HPDE6-E6E7 (cell line): ENCODE measurements at regions not wholly inside any gene's neighbourhood (a gene's known extent, or its start where the extent isn't known, plus 50 kb on each side); places are given as distances from the start of the nearest gene placed in this dataset.

Experiments used
- DNase-seq: peaks from one replicate; pipeline ENCODE4 v3.0.0; 2011; ENCODE audit warnings: missing footprints; ENCODE audit errors: extremely low spot score

GRCh38 chr6:132100388-132100990 is 149.3 kb upstream of the CCN2 start:
- DNase-seq = no peak

DNA sequence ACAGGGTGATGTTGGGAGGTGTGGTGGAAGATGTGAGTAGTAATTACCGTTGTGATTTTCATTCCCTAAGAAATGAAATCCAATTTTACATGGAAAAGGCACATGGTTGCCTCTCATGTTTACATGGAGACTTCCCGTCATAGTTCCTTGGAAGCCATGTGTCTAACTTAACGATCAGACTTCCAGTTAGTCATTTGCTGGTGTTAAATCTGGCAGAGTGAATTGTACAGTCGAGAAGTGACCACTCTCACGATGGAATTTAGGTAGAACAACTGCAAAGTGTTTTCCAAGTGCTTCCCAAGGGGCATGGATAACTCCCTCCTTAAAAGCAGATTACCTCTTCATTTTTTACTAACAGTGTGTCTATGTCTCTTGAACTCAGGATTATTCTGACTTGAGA is 145.8 kb upstream of the CCN2 start:
- DNase-seq = no peak

- DNase-seq = no peak
Observed at GRCh38 chr6:132096245-132096644, 145.1 kb upstream of the CCN2 start.

- DNase-seq = no peak
Observed at GRCh38 chr6:132089173-132089572, 138.0 kb upstream of the CCN2 start.

- no peak for DNase-seq
Observed at GRCh38 chr6:132088150-132088549, 137.0 kb upstream of the CCN2 start.

GRCh38 chr6:132087391-132087790 is 136.2 kb upstream of the CCN2 start:
- no peak for DNase-seq

GRCh38 chr6:132085731-132086130 is 134.6 kb upstream of the CCN2 start:
- DNase-seq = no peak

GRCh38 chr6:132084811-132085509 is 133.8 kb upstream of the CCN2 start:
- no peak for DNase-seq

- no peak for DNase-seq
Observed at GRCh38 chr6:132082421-132082820, 131.2 kb upstream of the CCN2 start.

GRCh38 chr6:132081338-132081737 is 130.2 kb upstream of the CCN2 start:
- no peak for DNase-seq

DNA sequence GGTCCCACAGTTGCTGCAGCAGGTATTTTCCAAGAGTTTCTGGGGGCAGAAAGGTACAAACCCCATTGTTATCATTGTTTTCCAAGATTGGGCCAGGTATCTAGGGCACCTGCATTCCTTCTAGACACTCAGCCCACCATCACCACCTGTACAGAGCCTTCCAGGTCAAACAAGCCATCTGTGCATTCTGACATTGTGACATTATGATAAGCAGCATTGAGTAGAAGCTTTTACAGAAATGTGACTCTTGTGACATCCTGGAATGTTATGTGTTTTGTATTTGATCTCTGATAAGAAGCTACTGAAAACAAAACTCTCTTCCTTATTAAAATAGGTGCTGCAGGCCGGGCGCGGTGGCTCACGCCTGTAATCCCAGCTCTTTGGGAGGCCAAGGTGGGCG is 128.1 kb upstream of the CCN2 start:
- no peak for DNase-seq

GRCh38 chr6:132076452-132076851 is 125.3 kb upstream of the CCN2 start:
- DNase-seq = no peak

GRCh38 chr6:132072831-132073230 is 121.7 kb upstream of the CCN2 start:
- no peak for DNase-seq

DNA sequence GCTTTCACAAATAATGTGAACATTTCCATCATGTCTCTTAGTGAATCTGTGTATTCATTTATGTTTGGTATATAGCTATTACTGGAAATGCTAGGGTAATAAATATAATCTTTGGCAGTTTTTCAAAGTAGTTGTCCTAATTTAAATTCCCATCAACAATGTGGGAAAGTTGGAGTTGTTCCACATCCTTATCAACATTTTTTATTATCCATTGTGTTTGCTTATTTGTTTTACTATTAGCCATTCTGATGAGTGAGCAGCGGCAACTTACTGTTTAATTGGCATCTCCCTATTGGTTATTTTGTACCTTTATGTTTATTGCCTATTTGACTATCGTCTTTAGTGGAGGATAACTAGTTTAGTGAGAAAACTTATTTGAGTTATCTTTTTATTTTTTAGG is 121.1 kb upstream of the CCN2 start:
- no peak for DNase-seq

DNA sequence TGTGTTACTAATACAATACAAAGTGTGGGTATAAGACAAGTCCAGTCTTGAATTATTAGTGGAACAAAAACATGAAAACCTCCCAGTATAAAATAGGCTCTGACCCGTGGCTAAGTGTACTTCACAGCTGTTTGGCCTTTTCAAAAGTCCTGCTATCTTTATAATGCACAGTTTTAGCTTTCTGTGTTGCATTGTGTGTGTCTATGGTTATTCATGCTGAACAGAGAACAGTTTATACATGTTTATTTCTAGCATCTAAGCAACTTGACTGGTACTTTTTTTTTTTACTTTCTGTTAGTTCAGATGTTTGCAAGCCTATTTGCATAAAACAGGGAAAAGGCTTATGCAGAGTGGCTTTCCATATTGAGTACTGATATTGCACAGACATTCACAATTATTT is 119.2 kb upstream of the CCN2 start:
- DNase-seq = no peak

DNA sequence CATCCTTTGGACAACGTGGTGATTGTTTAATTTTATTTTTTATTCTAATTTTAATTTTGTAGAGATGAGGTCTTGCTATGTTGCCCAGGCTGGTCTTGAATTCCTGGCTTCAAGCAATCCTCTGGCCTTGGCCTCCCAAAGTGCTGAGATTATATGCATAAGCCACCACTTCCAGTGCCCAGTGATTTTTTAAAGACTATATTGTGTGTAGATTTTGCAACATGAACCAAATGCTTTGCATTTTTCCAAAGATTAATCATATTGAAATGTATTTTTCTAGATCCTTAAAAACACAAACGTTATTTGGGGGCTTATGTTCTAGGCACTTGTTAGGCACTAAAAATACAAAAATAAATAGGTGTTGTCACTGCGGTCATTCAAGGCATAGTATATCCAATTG is 117.6 kb upstream of the CCN2 start:
- no peak for DNase-seq

DNA sequence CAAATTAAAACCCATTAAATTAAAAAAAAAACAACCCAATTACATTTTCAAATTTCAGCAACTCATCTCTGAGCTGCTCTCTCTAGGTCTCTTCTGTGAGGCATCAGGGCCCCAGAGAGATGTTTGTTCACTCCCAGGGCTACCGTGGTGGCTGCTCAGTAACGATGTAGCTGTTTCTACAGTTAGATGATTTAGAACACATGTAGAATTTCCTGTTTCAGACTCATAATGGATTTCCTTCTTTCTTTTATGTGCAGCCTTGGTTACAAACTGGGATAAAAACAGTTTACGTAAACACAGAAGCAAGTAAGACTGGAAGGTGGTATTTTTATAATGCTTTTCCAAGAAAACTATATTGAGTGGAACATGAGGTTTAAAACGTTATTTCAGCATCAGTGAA is 116.1 kb upstream of the CCN2 start:
- DNase-seq = no peak

- DNase-seq = peak; percentile 42
Observed at GRCh38 chr6:132065556-132065955, 114.4 kb upstream of the CCN2 start.

- peak; percentile 64 for DNase-seq
Observed at GRCh38 chr6:132063738-132064137, 112.6 kb upstream of the CCN2 start.

DNA sequence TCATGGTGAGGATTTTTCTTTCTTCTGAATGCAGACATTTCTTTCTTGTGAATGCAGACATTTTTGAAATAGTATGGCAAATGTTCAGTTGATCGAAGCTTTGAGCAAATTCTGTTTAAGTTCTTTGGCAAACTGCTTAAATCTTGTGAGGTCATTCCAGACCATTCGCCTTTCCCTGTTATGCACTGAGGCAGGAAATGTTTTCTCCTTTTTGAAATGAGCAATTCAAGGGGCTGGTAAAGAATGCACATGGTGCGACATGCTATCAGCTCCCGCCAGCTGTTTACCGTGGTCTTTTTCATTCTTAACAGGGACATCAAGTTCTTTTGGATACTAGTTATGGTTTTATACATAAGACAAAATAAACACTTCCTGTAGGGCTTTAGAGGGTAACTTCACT is 112.0 kb upstream of the CCN2 start:
- DNase-seq = no peak

DNA sequence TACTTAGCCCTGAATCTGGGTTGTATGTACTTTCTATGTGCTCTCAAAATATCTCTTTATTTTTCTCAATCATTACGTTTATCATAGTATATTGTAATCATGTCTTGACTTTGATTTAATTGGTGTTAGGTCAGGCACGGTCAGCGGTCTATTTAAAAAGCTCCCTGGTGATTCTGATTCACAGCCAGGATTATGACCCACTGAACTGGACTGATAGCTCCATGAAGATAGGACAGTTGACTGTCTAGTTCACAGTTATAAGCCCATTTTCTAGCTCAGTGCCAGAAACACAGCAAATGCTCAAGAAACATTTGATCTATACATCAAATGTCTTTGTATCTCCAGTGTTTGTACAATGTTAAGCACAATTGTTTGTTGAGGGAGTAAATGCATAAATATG is 111.5 kb upstream of the CCN2 start:
- DNase-seq = no peak

DNA sequence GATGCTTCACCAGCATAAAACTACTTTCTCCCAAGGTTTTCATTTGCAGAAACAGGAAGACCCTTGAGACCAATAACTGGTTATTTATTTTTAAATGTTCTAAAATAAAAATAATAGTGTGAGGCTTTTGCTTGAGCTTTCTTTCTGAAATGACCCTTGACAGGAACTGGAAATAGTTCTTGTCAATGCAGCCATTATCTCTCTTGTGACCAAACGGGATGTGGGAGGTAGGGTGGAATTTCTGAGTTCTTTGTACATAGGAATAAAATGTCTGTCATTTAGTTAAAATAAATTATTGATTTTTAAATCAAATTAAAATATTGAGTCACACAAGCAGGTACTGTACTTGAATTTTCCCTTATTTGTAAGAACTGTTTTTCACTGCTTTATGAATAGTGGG is 110.2 kb upstream of the CCN2 start:
- DNase-seq = no peak

- DNase-seq = no peak
Observed at GRCh38 chr6:132060591-132060990, 109.4 kb upstream of the CCN2 start.

DNA sequence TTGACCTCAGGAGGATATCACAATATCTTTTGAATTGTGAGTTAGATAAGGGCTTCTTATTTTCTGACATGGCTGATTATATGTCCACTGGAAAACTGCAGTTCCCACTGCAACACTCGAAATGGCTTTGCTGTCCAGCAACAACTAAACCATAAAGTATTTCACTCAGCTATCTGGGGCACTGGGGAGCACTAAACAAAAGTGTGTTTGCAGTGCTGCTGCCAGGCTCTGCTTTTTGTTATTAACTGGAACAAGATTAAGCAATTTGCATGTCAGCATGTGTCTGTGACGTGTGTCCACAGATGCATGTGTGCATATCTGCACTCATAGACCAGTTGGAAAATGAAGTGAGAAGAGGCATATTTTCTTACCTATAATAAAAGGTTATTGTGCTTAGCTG is 107.8 kb upstream of the CCN2 start:
- no peak for DNase-seq
